Natural killer cell treated with Interleukin-12 subunit alpha and Interleukin-12 subunit beta and Interleukin-15 and Interleukin-18, amount 100 ng/mL, for 72 hours (primary cell): ENCODE measurements at regions not wholly inside any gene's neighbourhood (a gene's known extent, or its start where the extent isn't known, plus 50 kb on each side); places are given as distances from the start of the nearest gene placed in this dataset.

Source experiments
- ATAC-seq, 2 donors: fragments of 150-1000 bp; cut with Tn5 transposase in 1 of 2; sonication (Bioruptor Pico), chemical (Tn5 transposase) in 1 of 2; 2 replicates each; pipeline ENCODE4 v1.10.0; 2021
- DNase-seq: peaks from one replicate; pipeline ENCODE4 v3.0.0; 2022; ENCODE audit warnings: low spot score
- H3K27ac Mint-ChIP-seq, 2 donors: 1 replicate in 1 of 2; 2 replicates in 1 of 2; pipeline ENCODE4 v1.8.0; 2022; ENCODE audit warnings: mixed read lengths in 2 of 2, mild to moderate bottlenecking in 1 of 2, moderate library complexity in 1 of 2
- H3K27me3 Mint-ChIP-seq, 2 donors: 1 replicate in 1 of 2; 2 replicates in 1 of 2; pipeline ENCODE4 v1.8.0; 2022; ENCODE audit warnings: mixed read lengths in 2 of 2
- H3K36me3 Mint-ChIP-seq: one replicate; pipeline ENCODE4 v1.8.0; 2022; ENCODE audit warnings: mixed read lengths
- H3K4me1 Mint-ChIP-seq, 2 donors: 1 replicate in 1 of 2; 2 replicates in 1 of 2; pipeline ENCODE4 v1.8.0; 2022; ENCODE audit warnings: low read depth in 2 of 2, mixed read lengths in 2 of 2, mild to moderate bottlenecking in 1 of 2
- H3K4me3 Mint-ChIP-seq: one replicate; pipeline ENCODE4 v1.8.0; 2022; ENCODE audit warnings: mixed read lengths
- H3K9me3 Mint-ChIP-seq: 2 replicates; pipeline ENCODE4 v1.8.0; 2022; ENCODE audit warnings: mixed read lengths

- Mint-ChIP-seq H3K36me3 (no peaks in the 10 kb centered on the region), H3K4me1 (no peaks in the 10 kb centered on the region), H3K27me3 (no peaks in the 10 kb centered on the region), H3K27ac (no peak overlapping the region), H3K9me3 (peaks cover 15% of the 10 kb centered on the region), H3K4me3 (no peak overlapping the region)
- DNase-seq: no peak
- no peak for ATAC-seq
These were observed 292.5 kb downstream of the TDRD15 start for GRCh38 chr2:21416226-21416625.

- no peak overlapping the region for H3K4me3 Mint-ChIP-seq
- H3K4me1 Mint-ChIP-seq: no peaks in the 10 kb centered on the region
- H3K27me3 Mint-ChIP-seq: no peaks in the 10 kb centered on the region
- DNase-seq (no peak), ATAC-seq (no peak)
- H3K27ac Mint-ChIP-seq: no peak overlapping the region
- H3K36me3 Mint-ChIP-seq: no peaks in the 10 kb centered on the region
- H3K9me3 Mint-ChIP-seq: peaks cover 16% of the 10 kb centered on the region
These were observed 294.7 kb downstream of the TDRD15 start for GRCh38 chr2:21418456-21418855.

GRCh38 chr2:21420553-21421335 lies 297.0 kb downstream of the TDRD15 start:
- Mint-ChIP-seq H3K4me1 (no peaks in the 10 kb centered on the region), H3K27me3 (no peaks in the 10 kb centered on the region), H3K4me3 (no peak overlapping the region), H3K36me3 (no peaks in the 10 kb centered on the region), H3K27ac (no peak overlapping the region), H3K9me3 (peaks cover 16% of the 10 kb centered on the region)
- DNase-seq: no peak
- ATAC-seq: no peak

- H3K27ac Mint-ChIP-seq: no peak overlapping the region
- DNase-seq (no peak), ATAC-seq (no peak)
- no peaks in the 10 kb centered on the region for H3K4me1 Mint-ChIP-seq
- peaks cover 16% of the 10 kb centered on the region for H3K9me3 Mint-ChIP-seq
- H3K36me3 Mint-ChIP-seq: no peaks in the 10 kb centered on the region
- no peaks in the 10 kb centered on the region for H3K27me3 Mint-ChIP-seq
- H3K4me3 Mint-ChIP-seq: no peak overlapping the region
These were observed 298.3 kb downstream of the TDRD15 start for GRCh38 chr2:21422050-21422449.

GRCh38 chr2:21422724-21423522 lies 299.2 kb downstream of the TDRD15 start:
- H3K27me3 Mint-ChIP-seq: no peaks in the 10 kb centered on the region
- no peak for DNase-seq
- H3K4me1 Mint-ChIP-seq: peaks cover 6 to 7% of the 10 kb centered on the region in 2 donors
- peaks cover 6% of the 10 kb centered on the region for H3K36me3 Mint-ChIP-seq
- ATAC-seq: no peak
- peak overlapping the region in 1 of 2 donors; percentile 17 for H3K27ac Mint-ChIP-seq
- H3K4me3 Mint-ChIP-seq: no peak overlapping the region
- peaks cover 22% of the 10 kb centered on the region for H3K9me3 Mint-ChIP-seq

GRCh38 chr2:21423854-21424253 lies 300.1 kb downstream of the TDRD15 start:
- Mint-ChIP-seq H3K4me3 (no peak overlapping the region), H3K4me1 (peaks cover 7 to 9% of the 10 kb centered on the region in 2 donors), H3K27me3 (no peaks in the 10 kb centered on the region), H3K36me3 (peaks cover 9% of the 10 kb centered on the region), H3K9me3 (peaks cover 24% of the 10 kb centered on the region), H3K27ac (no peak overlapping the region)
- DNase-seq (no peak), ATAC-seq (peak in 1 of 2 donors; percentile 59)

- no peaks in the 10 kb centered on the region for H3K27me3 Mint-ChIP-seq
- H3K36me3 Mint-ChIP-seq: peaks cover 9% of the 10 kb centered on the region
- H3K27ac Mint-ChIP-seq: no peak overlapping the region
- peaks cover 27% of the 10 kb centered on the region for H3K9me3 Mint-ChIP-seq
- H3K4me1 Mint-ChIP-seq: peaks cover 7 to 9% of the 10 kb centered on the region in 2 donors
- no peak for ATAC-seq
- H3K4me3 Mint-ChIP-seq: no peak overlapping the region
- DNase-seq: no peak
These were observed 300.6 kb downstream of the TDRD15 start for GRCh38 chr2:21424375-21424774.

- H3K36me3 Mint-ChIP-seq: peaks cover 9% of the 10 kb centered on the region
- no peaks in the 10 kb centered on the region for H3K27me3 Mint-ChIP-seq
- peaks cover 24% of the 10 kb centered on the region for H3K9me3 Mint-ChIP-seq
- H3K27ac Mint-ChIP-seq: peak overlapping the region in 1 of 2 donors; percentile 62
- peaks cover 7 to 9% of the 10 kb centered on the region in 2 donors for H3K4me1 Mint-ChIP-seq
- ATAC-seq: peak in 1 of 2 donors; percentile 53
- peak overlapping the region; percentile 34 for H3K4me3 Mint-ChIP-seq
- DNase-seq: no peak
These were observed 303.8 kb downstream of the TDRD15 start for GRCh38 chr2:21427606-21428005.

- DNase-seq (no peak), ATAC-seq (no peak)
- H3K27ac Mint-ChIP-seq: no peak overlapping the region
- no peaks in the 10 kb centered on the region for H3K27me3 Mint-ChIP-seq
- H3K4me1 Mint-ChIP-seq: peaks cover 7 to 9% of the 10 kb centered on the region in 2 donors
- peaks cover 19% of the 10 kb centered on the region for H3K9me3 Mint-ChIP-seq
- no peak overlapping the region for H3K4me3 Mint-ChIP-seq
- peaks cover 9% of the 10 kb centered on the region for H3K36me3 Mint-ChIP-seq
These were observed 305.0 kb downstream of the TDRD15 start for GRCh38 chr2:21428754-21429153.

GRCh38 chr2:21429747-21430146 lies 306.0 kb downstream of the TDRD15 start:
- ATAC-seq: no peak
- Mint-ChIP-seq H3K9me3 (peaks cover 18% of the 10 kb centered on the region), H3K4me1 (peaks cover 7 to 9% of the 10 kb centered on the region in 2 donors), H3K36me3 (peaks cover 9% of the 10 kb centered on the region), H3K27ac (no peak overlapping the region), H3K4me3 (no peak overlapping the region), H3K27me3 (no peaks in the 10 kb centered on the region)
- DNase-seq: no peak

GRCh38 chr2:21431078-21431477 lies 307.3 kb downstream of the TDRD15 start:
- ATAC-seq: no peak

GRCh38 chr2:21438949-21439348 lies 315.2 kb downstream of the TDRD15 start:
- Mint-ChIP-seq H3K4me3 (no peak overlapping the region), H3K4me1 (no peaks in the 10 kb centered on the region), H3K9me3 (peaks cover 10% of the 10 kb centered on the region), H3K36me3 (no peaks in the 10 kb centered on the region), H3K27ac (no peak overlapping the region), H3K27me3 (no peaks in the 10 kb centered on the region)
- DNase-seq (no peak), ATAC-seq (no peak)

More at GRCh38 chr2:21431078-21431477, 307.3 kb downstream of the TDRD15 start:
- peaks cover 18% of the 10 kb centered on the region for H3K9me3 Mint-ChIP-seq
- no peak for DNase-seq
- H3K27ac Mint-ChIP-seq: no peak overlapping the region
- no peaks in the 10 kb centered on the region for H3K27me3 Mint-ChIP-seq
- H3K36me3 Mint-ChIP-seq: peaks cover 9% of the 10 kb centered on the region
- no peak overlapping the region for H3K4me3 Mint-ChIP-seq
- H3K4me1 Mint-ChIP-seq: peaks cover 7 to 9% of the 10 kb centered on the region in 2 donors

- no peak for ATAC-seq
- no peak for DNase-seq
- H3K27me3 Mint-ChIP-seq: no peaks in the 10 kb centered on the region
- H3K4me1 Mint-ChIP-seq: no peaks in the 10 kb centered on the region
- no peak overlapping the region for H3K4me3 Mint-ChIP-seq
- peaks cover 14% of the 10 kb centered on the region for H3K9me3 Mint-ChIP-seq
- H3K27ac Mint-ChIP-seq: no peak overlapping the region
- no peaks in the 10 kb centered on the region for H3K36me3 Mint-ChIP-seq
These were observed 317.7 kb downstream of the TDRD15 start for GRCh38 chr2:21441442-21441841.

- no peak for DNase-seq
- H3K9me3 Mint-ChIP-seq: peaks cover 17% of the 10 kb centered on the region
- no peak for ATAC-seq
- H3K4me3 Mint-ChIP-seq: no peak overlapping the region
- no peaks in the 10 kb centered on the region for H3K4me1 Mint-ChIP-seq
- no peaks in the 10 kb centered on the region for H3K27me3 Mint-ChIP-seq
- no peaks in the 10 kb centered on the region for H3K36me3 Mint-ChIP-seq
- no peak overlapping the region for H3K27ac Mint-ChIP-seq
These were observed 319.8 kb downstream of the TDRD15 start for GRCh38 chr2:21443494-21444105.
